Small intestine (tissue), 7 donors: ENCODE measurements at regions not wholly inside any gene's neighbourhood (a gene's known extent, or its start where the extent isn't known, plus 50 kb on each side); places are given as distances from the start of the nearest gene placed in this dataset.

Experiments used
- DNase-seq, 2 donors: peaks; one replicate each; pipeline versions ENCODE4 v3.0.0 to v3.0.0-alpha.2; 2013
- FAIRE-seq: peaks from 2 replicates; lab custom pipeline; 2012; peaks lifted over from hg19 to GRCh38; lab: Jason Lieb, UNC
- H3K27ac ChIP-seq, 3 donors: one replicate each; pipeline ENCODE4 v1.5.1; 2013; ENCODE audit warnings: low read length in 2 of 3, mild to moderate bottlenecking in 2 of 3, control low read depth in 1 of 3, inconsistent platforms in 1 of 3, low read depth in 1 of 3, moderate library complexity in 1 of 3
- H3K27me3 ChIP-seq, 3 donors: one replicate each; pipeline ENCODE4 v1.6.1; 2013; ENCODE audit warnings: low read length in 3 of 3, inconsistent platforms in 1 of 3; ENCODE audit not compliant: control insufficient read depth in 3 of 3, insufficient read depth in 3 of 3
- H3K36me3 ChIP-seq, 3 donors: one replicate each; pipeline ENCODE4 v1.6.1; 2013; ENCODE audit warnings: low read length in 3 of 3, inconsistent platforms in 1 of 3, low read depth in 1 of 3, mild to moderate bottlenecking in 1 of 3, moderate library complexity in 1 of 3; ENCODE audit not compliant: control insufficient read depth in 3 of 3, insufficient read depth in 2 of 3
- H3K4me1 ChIP-seq, 3 donors: one replicate each; pipeline ENCODE4 v1.6.1; 2013; ENCODE audit warnings: low read length in 2 of 3, inconsistent platforms in 1 of 3, low read depth in 1 of 3, mild to moderate bottlenecking in 1 of 3, moderate library complexity in 1 of 3; ENCODE audit not compliant: control insufficient read depth in 3 of 3, insufficient read depth in 2 of 3
- H3K4me3 ChIP-seq, 3 donors: one replicate each; pipeline ENCODE4 v1.5.1; 2013; ENCODE audit warnings: low read length in 3 of 3, control low read depth in 1 of 3, inconsistent platforms in 1 of 3, low read depth in 1 of 3, mild to moderate bottlenecking in 1 of 3, moderate library complexity in 1 of 3
- H3K9me3 ChIP-seq, 2 donors: one replicate each; pipeline ENCODE4 v1.6.1; 2013; ENCODE audit warnings: low read depth in 1 of 2, low read length in 1 of 2; ENCODE audit not compliant: control insufficient read depth in 2 of 2, insufficient read depth in 1 of 2
- WGBS, 3 donors: extraction: QIAGEN DNeasy Blood & Tissue Kit; methylation state at CpG; one replicate each; pipeline ENCODE4 v1.1.7; 2013; 5-methylcytosine and 5-hydroxymethylcytosine counted together
- donor health status: healthy with polysubstance abuse.
- donor health status: control.
- donor health status: control.
- donor health status: Bipolar disorder and iron deficiency.
- donor health status: healthy.

DNA sequence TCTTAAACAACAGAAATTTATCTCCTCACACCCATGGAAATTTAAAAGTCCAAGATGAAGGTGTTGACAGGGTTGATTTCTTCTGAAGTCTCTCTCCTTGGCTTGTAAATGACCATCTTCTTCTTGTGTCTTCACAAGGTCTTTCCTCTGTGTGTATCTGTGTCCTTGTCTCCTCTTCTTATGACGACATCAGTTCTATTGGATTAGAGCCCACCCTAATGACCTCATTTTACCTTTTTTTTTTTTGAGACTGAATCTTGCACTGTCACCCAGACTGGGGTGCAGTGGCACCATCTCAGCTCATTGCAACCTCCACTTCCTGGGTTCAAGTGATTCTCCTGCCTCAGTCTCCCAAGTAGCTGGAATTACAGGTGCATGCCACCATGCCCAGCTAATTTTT lies 429.0 kb upstream of the CDH5 start:
- Histone ChIP-seq H3K4me1 (no peaks in the 10 kb centered on the region), H3K4me3 (no peak overlapping the region), H3K27ac (no peak overlapping the region), H3K9me3 (no peaks in the 10 kb centered on the region), H3K36me3 (no peaks in the 10 kb centered on the region), H3K27me3 (no peaks in the 10 kb centered on the region)
- DNase-seq (no peak), FAIRE-seq (no peak)
- 65 to 89% (median 88%) methylated on average over 1 of the region's 1 CpG for WGBS, 3 donors

GRCh38 chr16:65936096-65936495 lies 430.4 kb upstream of the CDH5 start:
- no peak overlapping the region for H3K27ac ChIP-seq
- WGBS, 3 donors, result 60 to 67% (median 67%) methylated on average over 2 of the region's 2 CpGs
- no peak for FAIRE-seq

DNA sequence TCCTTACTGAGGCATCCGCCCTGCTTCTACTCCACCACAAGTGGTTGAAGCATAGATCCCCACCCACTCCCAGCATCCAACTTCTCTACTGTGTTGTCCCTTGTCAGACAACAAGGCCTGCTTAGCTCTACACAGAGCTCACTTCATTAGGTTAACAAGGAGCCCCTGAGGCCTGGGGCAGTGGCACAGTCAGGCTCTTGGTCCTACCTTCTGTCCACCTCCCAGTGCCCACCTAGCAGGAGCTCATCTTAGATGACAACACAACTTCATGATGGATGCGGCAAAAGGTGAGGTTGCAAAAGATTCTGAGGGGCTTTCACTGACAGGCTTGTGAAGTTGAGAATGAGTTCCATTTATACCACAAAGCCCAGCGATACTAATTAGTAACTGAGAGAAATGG lies 432.0 kb upstream of the CDH5 start:
- DNase-seq (no peak), FAIRE-seq (no peak)
- no peak overlapping the region for H3K27ac ChIP-seq
- H3K9me3 ChIP-seq, result no peaks in the 10 kb centered on the region
- no peaks in the 10 kb centered on the region for H3K27me3 ChIP-seq
- no peaks in the 10 kb centered on the region for H3K36me3 ChIP-seq
- H3K4me3 ChIP-seq, result no peak overlapping the region
- H3K4me1 ChIP-seq, result no peaks in the 10 kb centered on the region
- 92 to 97% (median 93%) methylated on average over 3 of the region's 3 CpGs for whole genome bisulfite sequencing, 3 donors

More at GRCh38 chr16:65936096-65936495, 430.4 kb upstream of the CDH5 start:
- H3K4me1 ChIP-seq, result no peaks in the 10 kb centered on the region
- H3K9me3 ChIP-seq, result no peaks in the 10 kb centered on the region
- no peaks in the 10 kb centered on the region for H3K27me3 ChIP-seq
- no peak for DNase-seq
- H3K36me3 ChIP-seq, result no peaks in the 10 kb centered on the region
- no peak overlapping the region for H3K4me3 ChIP-seq

- H3K9me3 ChIP-seq, result no peaks in the 10 kb centered on the region
- FAIRE-seq (no peak), DNase-seq (no peak)
- WGBS, 3 donors, result 70 to 79% (median 77%) methylated on average over 3 to 4 of the region's 4 CpGs
- no peaks in the 10 kb centered on the region for H3K36me3 ChIP-seq
- H3K4me3 ChIP-seq, result no peak overlapping the region
- H3K27ac ChIP-seq, result no peak overlapping the region
- no peaks in the 10 kb centered on the region for H3K27me3 ChIP-seq
- no peaks in the 10 kb centered on the region for H3K4me1 ChIP-seq
Observed at GRCh38 chr16:65933703-65934102, 432.8 kb upstream of the CDH5 start.

DNA sequence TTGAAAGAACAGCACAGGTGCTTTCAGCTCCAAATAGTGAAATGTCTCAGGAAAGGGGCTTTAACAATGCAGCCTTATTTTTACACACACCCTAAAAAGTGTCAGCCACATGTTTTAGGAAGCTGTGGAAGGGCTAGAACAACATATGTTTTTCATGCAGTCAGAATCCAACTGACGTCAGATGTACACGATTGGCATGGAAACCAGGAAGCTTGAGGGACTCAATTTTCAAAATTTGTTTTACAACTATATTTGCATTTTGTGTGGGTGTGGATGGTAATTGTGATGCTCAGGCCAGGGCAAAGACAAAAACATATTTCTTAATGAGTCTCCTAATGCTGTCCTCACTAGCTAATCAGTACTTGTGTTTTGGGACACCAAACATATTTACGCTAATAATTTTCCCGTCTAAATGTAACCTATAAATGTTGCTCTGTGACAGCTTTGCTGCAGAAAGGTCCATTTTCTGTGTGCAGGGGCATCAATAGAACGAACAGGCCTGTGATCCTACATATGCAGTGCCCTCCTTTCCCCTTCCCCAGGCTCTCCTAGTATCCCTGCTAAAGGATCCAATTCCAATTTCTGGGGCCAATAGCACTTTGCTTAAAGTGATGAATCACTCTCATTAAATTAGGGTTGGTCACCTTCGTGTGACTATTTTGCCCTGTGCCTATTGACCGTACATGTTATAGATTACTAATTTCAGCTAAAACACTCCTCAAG lies 434.0 kb upstream of the CDH5 start:
- Histone ChIP-seq H3K27ac (no peak overlapping the region), H3K4me1 (no peaks in the 10 kb centered on the region), H3K9me3 (no peaks in the 10 kb centered on the region), H3K27me3 (no peaks in the 10 kb centered on the region), H3K4me3 (no peak overlapping the region), H3K36me3 (no peaks in the 10 kb centered on the region)
- no peak for DNase-seq
- no peak for FAIRE-seq
- WGBS, 3 donors, result 64 to 67% (median 64%) methylated on average over 7 of the region's 7 CpGs

DNA sequence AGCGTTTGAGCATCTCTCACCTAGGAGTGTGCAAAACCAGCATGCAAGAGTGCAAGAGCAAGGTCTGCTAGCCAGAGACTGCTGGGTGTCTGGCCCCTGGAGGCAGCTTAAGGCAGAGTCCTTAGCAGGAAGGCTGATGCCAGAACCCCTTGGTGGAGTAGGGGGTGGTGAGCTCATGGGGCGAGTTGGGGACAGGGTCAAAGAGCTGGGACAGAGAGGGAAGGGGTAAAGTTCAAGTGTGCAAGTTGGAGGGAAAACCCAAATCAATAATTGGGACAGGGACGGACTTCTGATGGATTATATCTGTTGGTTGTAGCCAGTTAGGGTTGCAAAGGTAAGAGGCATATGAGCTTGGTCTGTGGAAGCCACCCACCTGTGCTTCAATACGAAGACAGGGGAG lies 443.6 kb upstream of the CDH5 start:
- Histone ChIP-seq H3K27ac (no peak overlapping the region), H3K9me3 (no peaks in the 10 kb centered on the region), H3K4me1 (no peaks in the 10 kb centered on the region), H3K36me3 (no peaks in the 10 kb centered on the region), H3K4me3 (no peak overlapping the region), H3K27me3 (no peaks in the 10 kb centered on the region)
- DNase-seq, result no peak
- FAIRE-seq, result no peak
- 46 to 72% (median 50%) methylated on average over 4 of the region's 4 CpGs for WGBS, 3 donors

DNA sequence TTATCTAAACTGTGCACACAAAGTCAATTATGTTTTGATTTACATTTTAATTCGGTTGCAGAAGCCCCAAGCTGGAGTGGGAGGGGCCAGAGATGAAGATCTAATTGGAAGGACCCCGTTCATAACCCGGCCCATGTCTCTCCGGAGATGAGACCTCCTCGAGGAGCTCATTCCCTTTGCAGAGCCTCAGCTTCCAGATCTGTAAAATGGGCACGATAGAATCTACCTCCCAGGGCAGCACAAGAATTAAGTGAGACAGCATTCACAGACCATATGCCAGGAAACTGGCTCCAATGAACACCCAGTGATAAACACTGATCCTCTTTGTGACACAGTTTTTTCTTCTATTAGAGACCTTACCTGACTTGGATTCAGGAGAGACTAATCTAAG lies 446.5 kb upstream of the CDH5 start:
- no peaks in the 10 kb centered on the region for H3K36me3 ChIP-seq
- DNase-seq (no peak), FAIRE-seq (no peak)
- no peaks in the 10 kb centered on the region for H3K4me1 ChIP-seq
- H3K9me3 ChIP-seq, result no peaks in the 10 kb centered on the region
- H3K27ac ChIP-seq, result no peak overlapping the region
- H3K27me3 ChIP-seq, result no peaks in the 10 kb centered on the region
- WGBS, 3 donors, result 81 to 87% (median 82%) methylated on average over 6 of the region's 6 CpGs
- no peak overlapping the region for H3K4me3 ChIP-seq

GRCh38 chr16:65919145-65919985 lies 447.1 kb upstream of the CDH5 start:
- WGBS, 3 donors, result 68 to 78% (median 68%) methylated on average over 27 of the region's 27 CpGs
- Histone ChIP-seq H3K9me3 (no peaks in the 10 kb centered on the region), H3K27ac (no peak overlapping the region), H3K4me3 (no peak overlapping the region), H3K4me1 (no peaks in the 10 kb centered on the region), H3K36me3 (no peaks in the 10 kb centered on the region), H3K27me3 (no peaks in the 10 kb centered on the region)
- FAIRE-seq (no peak), DNase-seq (no peak)
